SK-N-DZ (cell line): ENCODE measurements at regions not wholly inside any gene's neighbourhood (a gene's known extent, or its start where the extent isn't known, plus 50 kb on each side); places are given as distances from the start of the nearest gene placed in this dataset.
"Not testable (repeated sequence)": the region's sequence is repeated elsewhere in the genome, so short reads cannot be mapped to it uniquely, and the experiment has no call there.

Experiments
- DNase-seq: peaks from one replicate; pipeline ENCODE4 v3.0.0-alpha.2; 2015; ENCODE audit warnings: low spot score

DNA sequence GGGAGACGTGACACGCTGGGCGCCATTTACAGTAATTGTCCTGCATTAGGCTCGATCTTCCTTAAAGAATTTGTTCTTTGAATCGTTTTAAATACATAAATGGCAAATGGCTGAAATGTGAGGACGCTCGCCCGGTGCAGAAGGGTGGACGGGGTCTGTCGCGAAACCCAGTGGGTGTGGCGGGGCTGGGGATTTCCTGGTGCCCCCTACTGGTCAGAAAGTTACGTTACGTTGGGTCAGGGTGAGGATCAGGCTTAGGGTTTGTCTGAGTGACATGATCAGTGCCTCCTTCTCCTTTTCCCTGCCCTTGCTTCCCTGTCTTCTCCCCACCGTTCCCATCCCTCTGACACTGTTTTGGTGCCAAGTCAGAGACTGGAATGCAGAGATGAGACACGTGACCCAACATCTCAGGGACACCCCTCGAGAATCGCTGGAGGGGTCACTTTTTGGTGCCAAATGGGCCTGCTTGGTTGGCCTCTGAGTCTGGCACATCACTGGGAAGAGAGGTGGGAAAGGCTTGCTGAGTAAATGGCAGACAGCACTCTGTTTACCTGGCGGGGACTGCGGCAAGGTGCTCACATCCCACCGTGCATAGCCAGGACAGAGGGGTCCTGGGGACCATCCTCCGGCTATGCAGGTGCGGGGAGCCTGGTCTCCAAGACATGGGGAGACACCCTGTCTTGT, 1107.6 kb downstream of the BRD1 start:
- DNase-seq: no peak

GRCh38 chr22:48718818-48719500, 1108.7 kb downstream of the BRD1 start:
- no peak for DNase-seq

- no peak for DNase-seq
These were observed 1109.5 kb downstream of the BRD1 start for GRCh38 chr22:48717883-48718817.

DNA sequence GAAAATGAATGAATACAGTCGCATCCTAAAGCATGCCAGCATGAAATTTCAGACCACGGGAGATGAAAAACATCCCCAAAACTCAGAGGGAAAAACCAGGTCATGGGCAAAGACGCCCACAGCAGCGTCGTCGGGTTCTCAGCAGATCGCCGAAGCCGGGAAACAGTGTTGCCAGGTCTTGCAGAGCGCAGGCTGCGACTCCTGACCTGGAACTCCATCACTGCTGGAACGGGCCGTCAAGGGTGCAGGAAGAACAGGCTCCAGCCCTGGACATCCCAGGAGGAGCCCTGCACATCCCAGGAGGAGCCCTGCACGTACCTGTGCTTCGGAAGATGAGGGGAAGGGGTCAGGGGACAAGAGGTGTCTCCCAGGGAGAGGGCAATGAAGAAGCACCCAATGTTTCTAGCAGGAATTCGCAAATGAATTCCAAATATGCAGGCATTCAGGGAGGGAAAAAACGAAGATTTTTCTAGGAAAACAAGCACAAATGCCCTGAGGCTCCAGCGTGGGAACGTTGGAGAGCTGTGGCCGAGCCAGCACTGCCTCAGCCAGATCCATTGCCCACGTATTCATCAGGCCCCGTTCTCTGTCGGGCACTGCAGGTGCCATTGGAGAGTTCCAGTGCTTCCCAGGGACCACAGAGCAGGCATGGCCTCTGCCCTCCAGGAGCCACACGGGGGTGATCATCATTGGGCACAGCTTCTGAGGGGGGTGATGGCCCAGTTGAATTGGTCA, 1110.4 kb downstream of the BRD1 start:
- DNase-seq: no peak

DNA sequence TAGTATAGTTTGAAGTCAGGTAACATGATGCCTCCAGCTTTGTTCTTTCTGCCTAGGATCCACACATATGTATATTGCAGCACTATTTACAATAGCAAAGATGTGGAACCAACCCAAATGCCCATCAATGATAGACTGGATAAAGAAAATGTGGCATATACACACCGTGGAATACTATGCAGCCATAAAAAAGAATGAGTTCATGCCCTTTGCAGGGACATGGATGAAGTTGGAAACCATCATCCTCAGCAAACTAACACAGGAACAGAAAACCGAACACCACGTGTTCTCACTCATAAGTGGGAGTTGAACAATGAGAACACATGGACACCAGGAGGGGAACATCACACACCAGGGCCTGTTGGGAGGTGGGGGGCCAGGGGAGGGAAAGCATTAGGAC, 1111.5 kb downstream of the BRD1 start:
- DNase-seq: not testable (repeated sequence)

GRCh38 chr22:48715511-48715910, 1112.2 kb downstream of the BRD1 start:
- DNase-seq: no peak

GRCh38 chr22:48714231-48714630, 1113.4 kb downstream of the BRD1 start:
- DNase-seq: no peak

GRCh38 chr22:48713272-48714205, 1114.1 kb downstream of the BRD1 start:
- no peak for DNase-seq

DNA sequence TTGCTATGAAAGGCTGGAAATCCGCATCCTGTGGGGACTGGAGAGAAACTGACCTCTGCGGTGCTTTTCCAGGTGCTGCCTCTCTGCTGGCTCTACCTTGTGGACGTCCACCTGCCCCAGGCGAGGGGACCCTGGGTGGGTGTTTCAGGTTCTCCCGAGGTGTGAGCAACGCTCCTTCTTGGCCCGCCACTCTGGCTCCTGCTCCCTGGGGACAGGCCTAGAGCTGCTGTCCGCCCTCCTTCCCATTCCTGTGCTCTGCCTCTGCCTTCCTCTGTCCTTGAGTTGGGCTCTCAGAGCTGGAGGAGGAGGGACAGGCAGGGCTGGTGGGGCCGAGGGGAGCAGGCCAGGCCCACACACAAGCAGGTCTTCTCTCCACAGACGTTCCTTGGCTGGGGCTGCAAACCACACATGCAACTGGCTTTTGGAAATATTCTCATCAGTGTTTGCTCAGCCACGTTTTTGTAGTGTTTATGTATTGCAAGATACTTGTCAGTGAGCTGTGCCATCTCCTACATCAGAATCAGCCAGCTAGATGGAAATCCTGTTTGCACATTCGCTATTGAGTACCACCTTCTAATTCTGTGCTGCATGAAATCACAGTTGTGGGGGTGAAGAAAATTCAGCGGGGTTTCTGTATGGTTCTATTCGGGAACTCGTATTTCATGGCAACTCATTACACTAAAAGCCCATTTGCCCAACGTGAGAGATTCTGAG, 1115.0 kb downstream of the BRD1 start:
- no peak for DNase-seq

- no peak for DNase-seq
These were observed 1116.0 kb downstream of the BRD1 start for GRCh38 chr22:48711669-48712068.

DNA sequence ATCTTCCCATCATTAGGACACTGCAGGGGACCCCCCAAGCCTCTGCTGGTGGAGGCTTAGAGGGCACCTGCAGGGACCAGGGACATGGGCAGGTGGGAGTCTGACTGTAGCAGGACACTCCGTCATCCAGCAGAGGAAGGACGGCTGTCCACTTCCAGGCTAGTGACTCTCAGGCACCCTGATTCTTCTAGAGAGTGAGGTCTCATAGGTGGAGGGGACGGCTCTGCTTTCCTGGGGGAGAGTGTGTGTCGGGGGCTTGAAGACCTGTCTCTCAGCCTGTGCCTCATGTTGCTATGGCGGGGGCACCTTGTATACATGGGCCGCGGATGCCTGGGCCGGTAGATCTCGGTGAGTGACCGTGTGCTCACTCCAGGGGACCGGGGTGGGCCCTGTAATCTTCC, 1116.6 kb downstream of the BRD1 start:
- no peak for DNase-seq

GRCh38 chr22:48710410-48710809, 1117.3 kb downstream of the BRD1 start:
- DNase-seq: no peak

DNA sequence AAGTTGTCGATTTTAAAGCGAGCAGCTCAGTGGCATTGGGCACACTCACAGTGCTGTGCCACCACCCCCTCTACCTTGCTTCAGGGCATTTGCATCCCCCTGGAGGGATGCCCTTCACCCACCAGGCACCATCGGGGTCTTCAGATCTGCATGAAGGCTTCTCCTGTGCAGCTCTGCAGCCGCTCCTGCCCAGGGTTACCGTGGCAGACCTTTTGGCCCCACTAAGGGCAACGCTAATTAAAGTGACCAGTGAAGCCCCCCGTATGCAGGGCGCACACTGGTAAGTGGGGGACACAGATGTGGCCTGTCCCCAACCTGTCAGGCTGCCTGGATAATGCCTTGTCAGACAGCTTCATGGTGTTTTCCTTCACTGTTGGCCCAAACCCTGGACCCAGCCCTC, 1117.7 kb downstream of the BRD1 start:
- no peak for DNase-seq

DNA sequence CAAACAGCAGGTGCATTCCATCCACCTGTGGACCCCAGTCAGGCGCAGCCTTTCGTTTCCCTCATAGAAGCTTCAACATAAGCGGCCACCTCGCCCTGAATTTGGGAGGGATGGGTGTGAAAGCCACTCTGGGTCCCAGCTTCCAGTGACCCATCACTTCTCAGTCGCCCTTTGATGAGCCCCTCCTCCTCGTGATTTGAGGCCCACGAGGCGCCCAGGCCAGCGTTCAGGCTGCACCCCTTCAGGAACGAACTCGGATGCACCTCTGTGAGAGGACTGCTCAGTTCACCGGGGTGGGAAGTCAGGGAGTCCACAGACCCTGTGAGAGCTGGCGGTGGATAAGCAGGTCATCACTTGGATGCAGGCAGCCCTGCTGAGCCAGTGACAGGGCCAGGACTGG, 1118.2 kb downstream of the BRD1 start:
- no peak for DNase-seq

DNA sequence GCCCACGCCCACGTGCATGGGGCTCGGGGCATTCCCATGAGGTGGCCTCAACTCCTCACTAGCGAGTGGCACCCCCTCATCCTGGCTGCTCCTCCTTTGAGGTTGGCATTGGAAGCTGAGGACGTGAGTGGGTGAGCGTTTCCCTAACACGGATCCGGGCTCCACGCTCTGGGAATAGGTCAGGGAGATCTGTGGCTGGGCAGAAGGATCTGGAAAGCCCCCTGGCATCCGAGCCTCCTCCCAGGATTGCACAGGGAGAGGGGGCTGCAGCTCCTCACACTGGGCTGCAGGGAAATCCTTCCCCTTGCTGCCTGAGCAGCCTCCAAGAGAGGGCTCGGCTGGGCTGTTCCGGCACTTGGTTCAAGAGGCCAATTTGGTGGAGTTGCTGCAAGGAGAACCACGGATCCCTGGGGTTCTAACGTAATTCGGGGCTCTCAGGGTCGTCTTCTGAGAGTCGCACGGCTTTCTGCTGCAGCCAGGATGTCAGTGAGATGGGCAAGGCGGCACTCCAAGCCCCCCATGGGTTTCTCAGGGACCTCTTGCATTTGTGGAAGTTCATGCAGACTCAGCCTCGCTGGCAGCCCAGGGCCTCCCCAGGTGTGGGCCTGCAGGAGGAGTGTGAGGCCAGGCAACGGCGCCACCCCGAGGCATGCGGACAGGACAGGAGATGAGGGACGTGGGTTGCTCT, 1119.0 kb downstream of the BRD1 start:
- DNase-seq: no peak

DNA sequence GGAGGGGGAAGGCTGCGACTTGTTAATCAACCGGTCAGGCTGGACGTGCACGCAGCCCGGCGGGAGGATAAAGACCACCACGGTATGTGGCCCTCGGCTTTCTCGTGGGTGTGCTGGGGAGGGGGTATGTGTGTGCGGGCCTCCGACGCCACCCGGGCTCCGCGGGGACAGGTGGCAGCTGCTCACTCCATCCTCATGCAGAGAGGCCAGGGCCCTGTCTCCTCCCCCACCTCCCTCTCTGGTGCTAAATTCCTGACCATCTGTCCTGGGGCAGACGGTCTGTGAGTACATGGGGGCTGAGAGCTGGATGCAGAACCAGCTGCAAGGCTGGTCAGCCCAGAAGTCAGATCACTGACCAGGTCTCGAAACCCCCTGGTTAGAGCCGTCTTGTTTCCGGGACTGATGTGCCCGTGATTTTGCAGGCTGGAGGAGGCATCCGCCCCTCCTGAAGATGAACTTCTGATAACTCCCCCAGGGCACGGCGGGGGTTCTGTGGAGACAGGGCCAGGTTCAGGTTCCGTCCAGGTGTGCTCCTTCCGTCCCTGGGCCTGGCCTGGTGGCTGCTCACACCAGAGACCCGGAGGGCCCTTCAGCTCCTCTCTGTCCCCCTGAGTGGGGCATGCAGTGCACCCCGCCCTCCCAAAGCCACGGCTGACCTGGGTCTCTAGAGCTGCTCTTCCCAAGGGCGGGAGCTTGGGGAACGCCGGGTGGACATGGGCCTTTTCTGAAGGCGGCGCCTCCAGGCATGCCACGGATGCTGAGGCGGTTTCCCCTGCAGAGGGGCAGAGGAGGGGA, 1119.7 kb downstream of the BRD1 start:
- DNase-seq: no peak

GRCh38 chr22:48706934-48707762, 1120.5 kb downstream of the BRD1 start:
- DNase-seq: no peak
